DND-41 (cell line): ENCODE measurements at regions not wholly inside any gene's neighbourhood (a gene's known extent, or its start where the extent isn't known, plus 50 kb on each side); places are given as distances from the start of the nearest gene placed in this dataset.

Source experiments
- ATAC-seq: fragments of 200-7000 bp; cut with Tn5 transposase; 3 replicates; pipeline ENCODE4 v1.9.1; 2021; ENCODE audit warnings: low read depth; ENCODE audit not compliant: insufficient read depth
- DNase-seq: peaks from one replicate; pipeline ENCODE4 v3.0.0-alpha.2; 2020
- H2AFZ ChIP-seq: 2 replicates; pipeline ENCODE4 v1.6.0; 2012; ENCODE audit warnings: low read depth, low read length
- H3K27ac ChIP-seq: 2 replicates; pipeline ENCODE4 v1.5.1; 2012; ENCODE audit warnings: low read length, inconsistent platforms
- H3K27me3 ChIP-seq: fragments of 200-600 bp; sonication (generic); 2 replicates; pipeline ENCODE4 v1.6.0; 2012; ENCODE audit warnings: low read length, mild to moderate bottlenecking, inconsistent platforms; ENCODE audit not compliant: insufficient read depth, poor library complexity
- H3K36me3 ChIP-seq: 2 replicates; pipeline ENCODE4 v1.5.1; 2012; ENCODE audit warnings: low read length, inconsistent platforms; ENCODE audit not compliant: insufficient read depth
- H3K4me1 ChIP-seq: 2 replicates; pipeline ENCODE4 v1.5.1; 2012; ENCODE audit warnings: mild to moderate bottlenecking, low read length; ENCODE audit not compliant: insufficient read depth
- H3K4me2 ChIP-seq: 2 replicates; pipeline ENCODE4 v1.6.0; 2012; ENCODE audit warnings: mild to moderate bottlenecking, moderate library complexity, low read length, inconsistent platforms; ENCODE audit not compliant: insufficient read depth
- H3K4me3 ChIP-seq, 2 experiments: fragments of 200-600 bp in 1 of 2; shearing (Covaris generic) in 1 of 2; 2 replicates each; pipeline ENCODE4 v1.5.1; 2012 to 2016; ENCODE audit warnings: inconsistent platforms in 2 of 2, low read length in 2 of 2, mild to moderate bottlenecking in 2 of 2, low read depth in 1 of 2, moderate library complexity in 1 of 2
- H3K79me2 ChIP-seq: 2 replicates; pipeline ENCODE4 v1.6.0; 2012; ENCODE audit warnings: low read length, inconsistent platforms; ENCODE audit not compliant: insufficient read depth
- H3K9ac ChIP-seq: 2 replicates; pipeline ENCODE4 v1.6.0; 2012; ENCODE audit warnings: low read depth, mild to moderate bottlenecking, inconsistent platforms, low read length, moderate library complexity
- H3K9me3 ChIP-seq: 2 replicates; pipeline ENCODE4 v1.5.1; 2012; ENCODE audit warnings: low read length, moderate library complexity, mild to moderate bottlenecking, inconsistent platforms; ENCODE audit not compliant: insufficient read depth, severe bottlenecking
- H4K20me1 ChIP-seq: 2 replicates; pipeline ENCODE4 v1.6.0; 2012; ENCODE audit warnings: low read length; ENCODE audit not compliant: insufficient read depth
- CTCF ChIP-seq: IDR thresholded peaks from 2 replicates; pipeline ENCODE4 v1.5.1; 2012; ENCODE audit warnings: borderline replicate concordance, low read length, moderate library complexity, mild to moderate bottlenecking; ENCODE audit not compliant: poor library complexity, severe bottlenecking; ENCODE audit errors: extremely low read depth
- EZH2 ChIP-seq: IDR thresholded peaks from 3 replicates; pipeline ENCODE4 v1.6.1; 2012; ENCODE audit warnings: borderline replicate concordance, low read depth, mild to moderate bottlenecking, moderate library complexity, low read length, inconsistent platforms; ENCODE audit not compliant: severe bottlenecking

- H3K79me2 ChIP-seq, result no peaks in the 10 kb centered on the region
- H3K9ac ChIP-seq, result no peak overlapping the region
- H3K36me3 ChIP-seq, result no peaks in the 10 kb centered on the region
- no peaks in the 10 kb centered on the region for H4K20me1 ChIP-seq
- DNase-seq (no peak), ATAC-seq (no peak)
- no peak overlapping the region for H3K4me3 ChIP-seq
- H3K4me1 ChIP-seq, result no peaks in the 10 kb centered on the region
- H2AFZ ChIP-seq, result no peak overlapping the region
- no peaks in the 10 kb centered on the region for H3K9me3 ChIP-seq
- no peak overlapping the region for H3K27ac ChIP-seq
- TF ChIP-seq EZH2 (no peak), CTCF (no peak)
- H3K4me2 ChIP-seq, result no peak overlapping the region
- no peaks in the 10 kb centered on the region for H3K27me3 ChIP-seq
Measured at GRCh38 chr7:97630116-97630515, 101.8 kb upstream of the TAC1 start.

- Histone ChIP-seq H3K4me3 (no peak overlapping the region), H4K20me1 (no peaks in the 10 kb centered on the region), H3K4me1 (no peaks in the 10 kb centered on the region), H2AFZ (no peak overlapping the region), H3K27ac (no peak overlapping the region), H3K36me3 (no peaks in the 10 kb centered on the region), H3K9me3 (no peaks in the 10 kb centered on the region), H3K4me2 (no peak overlapping the region), H3K9ac (no peak overlapping the region), H3K27me3 (no peaks in the 10 kb centered on the region), H3K79me2 (no peaks in the 10 kb centered on the region)
- TF ChIP-seq CTCF (no peak), EZH2 (no peak)
- ATAC-seq, result no peak
- no peak for DNase-seq
Measured at GRCh38 chr7:97635622-97636021, 96.3 kb upstream of the TAC1 start.

GRCh38 chr7:97639036-97639435 lies 92.8 kb upstream of the TAC1 start:
- ATAC-seq (no peak), DNase-seq (no peak)
- no peak for TF ChIP-seq CTCF
- no peak for TF ChIP-seq EZH2

More at GRCh38 chr7:97639036-97639435, 92.8 kb upstream of the TAC1 start:
- no peak overlapping the region for H3K9ac ChIP-seq
- no peaks in the 10 kb centered on the region for H3K9me3 ChIP-seq
- H4K20me1 ChIP-seq, result no peaks in the 10 kb centered on the region
- H3K27ac ChIP-seq, result no peak overlapping the region
- no peaks in the 10 kb centered on the region for H3K79me2 ChIP-seq
- H2AFZ ChIP-seq, result no peak overlapping the region
- no peak overlapping the region for H3K4me3 ChIP-seq
- H3K4me2 ChIP-seq, result no peak overlapping the region
- H3K27me3 ChIP-seq, result no peaks in the 10 kb centered on the region
- H3K4me1 ChIP-seq, result no peaks in the 10 kb centered on the region
- H3K36me3 ChIP-seq, result no peaks in the 10 kb centered on the region
